DMS 273 treated with DMSO at 0.1 percent for 48 hours (cell line): ENCODE measurements at regions not wholly inside any gene's neighbourhood (a gene's known extent, or its start where the extent isn't known, plus 50 kb on each side); places are given as distances from the start of the nearest gene placed in this dataset.
"Not testable (repeated sequence)": the region's sequence is repeated elsewhere in the genome, so short reads cannot be mapped to it uniquely, and the experiment has no call there.

ENCODE experiments used
- DNase-seq: peaks from one replicate; lab custom pipeline; 2025; lab: John Stamatoyannopoulos, UW

- no peak for DNase-seq
These were observed 1544.6 kb downstream of the C4orf33 start for GRCh38 chr4:130640592-130640991.

GRCh38 chr4:130646886-130647285, 1550.9 kb downstream of the C4orf33 start:
- DNase-seq = no peak

GRCh38 chr4:130648570-130648969, 1552.6 kb downstream of the C4orf33 start:
- DNase-seq = no peak

- DNase-seq = no peak
These were observed 1557.9 kb downstream of the C4orf33 start for GRCh38 chr4:130653842-130654241.

GRCh38 chr4:130659320-130659719, 1563.4 kb downstream of the C4orf33 start:
- no peak for DNase-seq

- no peak for DNase-seq
These were observed 1572.9 kb downstream of the C4orf33 start for GRCh38 chr4:130668859-130669258.

- DNase-seq = no peak
These were observed 1579.3 kb downstream of the C4orf33 start for GRCh38 chr4:130675266-130675665.

- DNase-seq = no peak
These were observed 1593.2 kb downstream of the C4orf33 start for GRCh38 chr4:130689181-130689580.

- no peak for DNase-seq
These were observed 1602.3 kb downstream of the C4orf33 start for GRCh38 chr4:130698251-130698650.

- no peak for DNase-seq
These were observed 1603.1 kb downstream of the C4orf33 start for GRCh38 chr4:130699004-130699403.

GRCh38 chr4:130703211-130703935, 1607.4 kb downstream of the C4orf33 start:
- no peak for DNase-seq

GRCh38 chr4:130705023-130705422, 1609.1 kb downstream of the C4orf33 start:
- DNase-seq = no peak

- DNase-seq = no peak
These were observed 1616.1 kb downstream of the C4orf33 start for GRCh38 chr4:130712038-130712437.

- DNase-seq = no peak
These were observed 1618.1 kb downstream of the C4orf33 start for GRCh38 chr4:130714006-130714405.

GRCh38 chr4:130722361-130722760, 1626.4 kb downstream of the C4orf33 start:
- no peak for DNase-seq

- DNase-seq = no peak
These were observed 1640.7 kb downstream of the C4orf33 start for GRCh38 chr4:130736436-130737185.

GRCh38 chr4:130738233-130738632, 1642.3 kb downstream of the C4orf33 start:
- DNase-seq = no peak

- no peak for DNase-seq
These were observed 1651.9 kb downstream of the C4orf33 start for GRCh38 chr4:130747842-130748241.

- DNase-seq = no peak
These were observed 1658.0 kb downstream of the C4orf33 start for GRCh38 chr4:130753926-130754325.

GRCh38 chr4:130760246-130760645, 1664.3 kb downstream of the C4orf33 start:
- DNase-seq = no peak

- DNase-seq = not testable (repeated sequence)
These were observed 1671.4 kb downstream of the C4orf33 start for GRCh38 chr4:130767384-130767783.

- DNase-seq = not testable (repeated sequence)
These were observed 1677.0 kb downstream of the C4orf33 start for GRCh38 chr4:130772966-130773365.

GRCh38 chr4:130808492-130808891, 1712.5 kb downstream of the C4orf33 start:
- no peak for DNase-seq
